Fibroblast of lung (primary cell): ENCODE measurements at regions not wholly inside any gene's neighbourhood (a gene's known extent, or its start where the extent isn't known, plus 50 kb on each side); places are given as distances from the start of the nearest gene placed in this dataset.

Experiments
- DNase-seq, 2 donors: peaks; one replicate each; pipeline versions ENCODE4 v3.0.0 to v3.0.0-alpha.2; 2010; ENCODE audit warnings: low read depth in 2 of 2
- H2AFZ ChIP-seq: 2 replicates; pipeline ENCODE4 v1.5.1; 2012; ENCODE audit warnings: low read length, control low read depth, inconsistent platforms
- H3K27ac ChIP-seq: 2 replicates; pipeline ENCODE4 v1.5.1; 2011; ENCODE audit warnings: low read length, control low read depth; ENCODE audit not compliant: insufficient read depth
- H3K27me3 ChIP-seq: 2 replicates; pipeline ENCODE4 v1.5.1; 2011; ENCODE audit warnings: mild to moderate bottlenecking, low read length; ENCODE audit not compliant: control insufficient read depth, insufficient read depth
- H3K36me3 ChIP-seq: 2 replicates; pipeline ENCODE4 v1.5.1; 2011; ENCODE audit warnings: low read length; ENCODE audit not compliant: control insufficient read depth, insufficient read depth
- H3K4me1 ChIP-seq: 2 replicates; pipeline ENCODE4 v1.5.1; 2011; ENCODE audit warnings: low read length; ENCODE audit not compliant: control insufficient read depth, insufficient read depth; ENCODE audit errors: extremely low read depth
- H3K4me2 ChIP-seq: 2 replicates; pipeline ENCODE4 v1.5.1; 2011; ENCODE audit warnings: low read length, control low read depth; ENCODE audit not compliant: insufficient read depth; ENCODE audit errors: extremely low read depth
- H3K4me3 ChIP-seq, 4 experiments: fragments of 200-600 bp in 1 of 4; sonication (generic) in 1 of 4; replicated peaks in 1 of 4; 2 replicates each; pipeline ENCODE4 v1.5.1; 2011 to 2016; ENCODE audit warnings: low read length in 4 of 4, low read depth in 3 of 4, mild to moderate bottlenecking in 3 of 4, control low read depth in 2 of 4, inconsistent platforms in 1 of 4, mixed read lengths in 1 of 4; ENCODE audit not compliant: insufficient read depth in 1 of 4; ENCODE audit errors: control extremely low read depth in 1 of 4
- H3K79me2 ChIP-seq: 2 replicates; pipeline ENCODE4 v1.5.1; 2012; ENCODE audit warnings: mild to moderate bottlenecking, low read length, inconsistent platforms; ENCODE audit not compliant: control insufficient read depth, insufficient read depth
- H3K9ac ChIP-seq: 2 replicates; pipeline ENCODE4 v1.5.1; 2011; ENCODE audit warnings: mild to moderate bottlenecking, low read length, control low read depth; ENCODE audit not compliant: insufficient read depth
- H3K9me3 ChIP-seq: 2 replicates; pipeline ENCODE4 v1.5.1; 2012; ENCODE audit warnings: low read depth, low read length; ENCODE audit not compliant: control insufficient read depth, insufficient read depth
- H4K20me1 ChIP-seq: 2 replicates; pipeline ENCODE4 v1.5.1; 2011; ENCODE audit warnings: low read length; ENCODE audit not compliant: control insufficient read depth, insufficient read depth; ENCODE audit errors: extremely low read depth
- CTCF ChIP-seq, 2 donors: IDR thresholded peaks in 1 of 2; conservative IDR thresholded peaks in 1 of 2; 1 replicate in 1 of 2; 2 replicates in 1 of 2; pipeline ENCODE4 v1.5.1; 2011 to 2012; ENCODE audit warnings: low read length in 2 of 2, control low read depth in 1 of 2, inconsistent platforms in 1 of 2, low read depth in 1 of 2, mild to moderate bottlenecking in 1 of 2
- EZH2 ChIP-seq: IDR thresholded peaks from 2 replicates; pipeline ENCODE4 v1.5.1; 2012; ENCODE audit warnings: low read length, control low read depth, mild to moderate bottlenecking; ENCODE audit errors: missing control alignments

GRCh38 chrX:10676235-10676957 is 56.0 kb upstream of the MID1 start:
- Histone ChIP-seq H3K27me3 (no peaks in the 10 kb centered on the region), H3K4me2 (no peak overlapping the region), H3K9ac (no peak overlapping the region), H3K27ac (no peak overlapping the region), H3K4me1 (no peaks in the 10 kb centered on the region), H3K79me2 (no peaks in the 10 kb centered on the region), H4K20me1 (no peaks in the 10 kb centered on the region), H3K9me3 (no peaks in the 10 kb centered on the region), H3K4me3 (no peak overlapping the region), H3K36me3 (no peaks in the 10 kb centered on the region), H2AFZ (no peak overlapping the region)
- DNase-seq, result peak in 1 of 2 donors; percentile 1
- TF ChIP-seq CTCF (conservative IDR thresholded peaks at IDR 0.05 in 1 of 2, IDR thresholded peaks at IDR 0.05 in 1 of 2; ENCODE audit: low read depth in 1 of 2, low read length in 2 of 2) (no peak), EZH2 (no peak)

GRCh38 chrX:10677490-10677889 is 57.1 kb upstream of the MID1 start:
- Histone ChIP-seq H3K27me3 (no peaks in the 10 kb centered on the region), H4K20me1 (no peaks in the 10 kb centered on the region), H3K79me2 (no peaks in the 10 kb centered on the region), H3K9me3 (no peaks in the 10 kb centered on the region), H3K36me3 (no peaks in the 10 kb centered on the region), H3K4me3 (no peak overlapping the region), H2AFZ (no peak overlapping the region), H3K4me1 (no peaks in the 10 kb centered on the region), H3K27ac (no peak overlapping the region), H3K9ac (no peak overlapping the region), H3K4me2 (no peak overlapping the region)
- no peak for TF ChIP-seq CTCF (conservative IDR thresholded peaks at IDR 0.05 in 1 of 2, IDR thresholded peaks at IDR 0.05 in 1 of 2; ENCODE audit: low read depth in 1 of 2, low read length in 2 of 2)
- DNase-seq, result peak; percentile 10 to 27

GRCh38 chrX:10679387-10679786 is 59.0 kb upstream of the MID1 start:
- no peaks in the 10 kb centered on the region for H3K79me2 ChIP-seq
- H3K4me1 ChIP-seq, result no peaks in the 10 kb centered on the region
- TF ChIP-seq CTCF (conservative IDR thresholded peaks at IDR 0.05 in 1 of 2, IDR thresholded peaks at IDR 0.05 in 1 of 2; ENCODE audit: low read depth in 1 of 2, low read length in 2 of 2) (no peak), EZH2 (no peak)
- no peak overlapping the region for H3K4me3 ChIP-seq
- H3K9me3 ChIP-seq, result no peaks in the 10 kb centered on the region
- H4K20me1 ChIP-seq, result no peaks in the 10 kb centered on the region
- no peaks in the 10 kb centered on the region for H3K27me3 ChIP-seq
- no peak overlapping the region for H3K4me2 ChIP-seq
- no peak overlapping the region for H2AFZ ChIP-seq
- no peak overlapping the region for H3K27ac ChIP-seq
- H3K9ac ChIP-seq, result no peak overlapping the region
- no peaks in the 10 kb centered on the region for H3K36me3 ChIP-seq
- DNase-seq, result no peak
